Motor neuron (in vitro differentiated cells): ENCODE measurements at regions not wholly inside any gene's neighbourhood (a gene's known extent, or its start where the extent isn't known, plus 50 kb on each side); places are given as distances from the start of the nearest gene placed in this dataset.

Experiments used
- ATAC-seq, 8 experiments: fragments of 200-7000 bp; cut with Tn5 transposase; replicated peaks in 6 of 8; 2 replicates each; pipeline ENCODE4 v1.8.0; 2021; ENCODE audit warnings: mild to moderate bottlenecking in 8 of 8, moderate library complexity in 8 of 8
- H3K27ac ChIP-seq, 2 donors: fragments of 250-450 bp; sonication (Bioruptor Pico); 2 replicates each; pipeline ENCODE4 v1.9.0; 2021; ENCODE audit warnings: antibody characterized with exemption in 2 of 2, mild to moderate bottlenecking in 2 of 2, moderate library complexity in 1 of 2
- H3K4me1 ChIP-seq, 2 donors: fragments of 250-450 bp; sonication (Bioruptor Pico); replicated peaks in 1 of 2; 2 replicates each; pipeline ENCODE4 v1.6.1; 2021; ENCODE audit warnings: antibody characterized with exemption in 2 of 2, mild to moderate bottlenecking in 2 of 2, moderate library complexity in 1 of 2
- H3K4me3 ChIP-seq, 5 donors: fragments of 250-450 bp; sonication (Bioruptor Pico); 2 replicates each; pipeline ENCODE4 v1.9.0; 2021; ENCODE audit warnings: antibody characterized with exemption in 5 of 5, mild to moderate bottlenecking in 5 of 5, moderate library complexity in 4 of 5
- WGBS, 10 experiments: fragments of 450-650 bp; shearing (Covaris generic); methylation state at CpG; one replicate each; pipeline ENCODE4 v1.0.0; 2022; 5-methylcytosine and 5-hydroxymethylcytosine counted together
- in situ Hi-C, 9 experiments: fragments of 400-800 bp; cut with MboI; loops; one replicate each; pipeline ENCODE4 v1.15.0; 2021; ENCODE audit warnings: low sequenced_read_pairs in 9 of 9, low pct_unique_long_range_greater_than_20kb in 2 of 9; ENCODE audit not compliant: unreplicated experiment in 9 of 9

GRCh38 chr9:86893811-86894490 is 53.4 kb downstream of the GAS1 start:
- peak in 1 of 8 experiments; percentile 39 for ATAC-seq
- Histone ChIP-seq H3K4me3 (no peak overlapping the region), H3K4me1 (no peaks in the 10 kb centered on the region), H3K27ac (no peak overlapping the region)
- in situ Hi-C loops, result no loop called here
- 67 to 93% (median 80%) methylated on average over 1 to 6 of the region's 6 CpGs; no CpG with 5 or more reads in 1 of the 10 experiments for WGBS, 10 experiments

DNA sequence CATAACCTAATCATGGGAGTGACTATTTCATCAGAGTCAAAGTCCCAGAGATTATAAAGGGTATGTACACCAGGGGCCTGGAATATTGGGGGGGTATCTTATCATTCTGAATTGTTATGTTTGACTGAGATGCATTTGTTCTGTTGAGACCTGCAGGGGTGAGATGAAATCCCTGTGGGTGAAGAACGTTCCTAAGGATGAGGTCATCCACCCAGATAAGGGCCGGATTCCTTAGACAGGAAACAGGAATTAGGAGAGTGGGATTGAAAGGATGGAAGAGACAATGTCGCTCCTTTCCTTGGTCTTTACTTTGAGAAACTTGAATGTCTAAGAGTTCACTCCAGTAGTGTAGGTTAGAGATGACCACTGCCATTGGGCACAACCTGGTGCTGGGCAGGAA is 54.7 kb downstream of the GAS1 start:
- no peak for ATAC-seq
- in situ Hi-C loops, result no loop called here
- WGBS, 10 experiments, result 93 to 100% (median 100%) methylated on average over 1 to 3 of the region's 3 CpGs; no CpG with 5 or more reads in 6 of the 10 experiments
- H3K4me1 ChIP-seq, result no peaks in the 10 kb centered on the region
- no peak overlapping the region for H3K27ac ChIP-seq
- H3K4me3 ChIP-seq, result no peak overlapping the region

GRCh38 chr9:86891886-86892437 is 55.3 kb downstream of the GAS1 start:
- no peak overlapping the region for H3K27ac ChIP-seq
- H3K4me3 ChIP-seq, result no peak overlapping the region
- ATAC-seq, result no peak
- H3K4me1 ChIP-seq, result no peaks in the 10 kb centered on the region
- WGBS, 10 experiments, result 25 to 97% (median 85%) methylated on average over 1 to 3 of the region's 4 CpGs; no CpG with 5 or more reads in 4 of the 10 experiments
- in situ Hi-C loops, result no loop called here

DNA sequence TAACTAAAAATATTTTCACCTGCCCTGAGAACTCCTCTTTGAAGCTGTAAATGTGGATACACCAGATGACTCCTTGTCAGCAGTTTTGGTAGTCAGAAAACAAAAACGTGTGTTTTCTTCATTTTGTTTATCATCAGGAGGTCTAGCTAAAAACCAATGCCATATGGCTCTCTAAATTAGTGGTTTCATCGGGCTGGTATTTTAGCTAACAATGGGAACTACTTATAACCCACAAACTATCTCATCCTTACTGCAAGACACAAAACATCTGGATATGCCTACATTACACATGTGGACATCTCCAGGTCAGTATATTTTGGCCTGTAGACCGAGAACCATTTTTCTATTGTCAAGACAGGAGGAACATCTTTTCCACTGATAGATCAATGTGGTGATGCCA is 56.2 kb downstream of the GAS1 start:
- in situ Hi-C loops, result no loop called here
- no peak for ATAC-seq
- Histone ChIP-seq H3K4me1 (no peaks in the 10 kb centered on the region), H3K27ac (no peak overlapping the region), H3K4me3 (no peak overlapping the region)
- WGBS, 10 experiments, result 0 to 75% (median 46%) methylated on average over 1 to 3 of the region's 3 CpGs; no CpG with 5 or more reads in 1 of the 10 experiments

GRCh38 chr9:86885232-86885631 is 62.1 kb downstream of the GAS1 start:
- WGBS, 10 experiments, result 17 to 95% (median 59%) methylated on average over 1 to 5 of the region's 5 CpGs; no CpG with 5 or more reads in 1 of the 10 experiments
- no peaks in the 10 kb centered on the region for H3K4me1 ChIP-seq
- H3K27ac ChIP-seq, result no peak overlapping the region
- ATAC-seq, result no peak
- no peak overlapping the region for H3K4me3 ChIP-seq
- in situ Hi-C loops, result no loop called here

GRCh38 chr9:86876621-86877196 is 70.6 kb downstream of the GAS1 start:
- 18 to 93% (median 50%) methylated on average over 3 to 12 of the region's 13 CpGs for WGBS, 10 experiments
- ATAC-seq, result peak in 4 of 8 experiments; percentile 38 to 56 (median 44)
- in situ Hi-C loops, result no loop called here
- Histone ChIP-seq H3K4me1 (peaks cover 7% of the 10 kb centered on the region in 2 donors), H3K27ac (no peak overlapping the region), H3K4me3 (no peak overlapping the region)

DNA sequence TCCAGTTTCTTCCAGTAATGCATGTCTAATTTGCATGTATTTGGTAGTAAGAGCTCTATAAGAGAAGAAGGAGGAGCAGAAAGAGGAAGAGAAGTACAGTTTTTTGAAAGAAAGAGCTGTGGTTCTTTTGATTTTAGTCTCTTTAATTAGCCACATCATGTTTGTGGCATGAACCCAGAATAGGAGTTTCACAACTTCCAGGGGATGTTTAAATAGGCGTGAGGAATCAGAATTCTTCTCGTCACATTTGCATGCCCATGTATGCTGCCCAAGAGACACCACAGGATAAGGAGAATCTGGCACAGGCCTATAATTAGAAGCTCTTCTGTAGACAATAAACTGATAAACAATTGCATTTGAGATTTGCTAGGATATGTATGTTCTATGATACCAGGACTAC is 78.7 kb downstream of the GAS1 start:
- in situ Hi-C loops, result no loop called here
- WGBS, 10 experiments, result 20 to 92% (median 69%) methylated on average over 1 to 2 of the region's 2 CpGs; no CpG with 5 or more reads in 2 of the 10 experiments
- Histone ChIP-seq H3K4me3 (no peak overlapping the region), H3K4me1 (peaks cover 29 to 34% of the 10 kb centered on the region in 2 donors), H3K27ac (no peak overlapping the region)
- peak in 2 of 8 experiments; percentile 43 to 66 for ATAC-seq

- in situ Hi-C loops, result no loop called here
- 0 to 89% (median 22%) methylated on average over 1 to 5 of the region's 5 CpGs; no CpG with 5 or more reads in 1 of the 10 experiments for WGBS, 10 experiments
- H3K4me3 ChIP-seq, result no peak overlapping the region
- peak in 5 of 8 experiments; percentile 50 to 86 (median 61) for ATAC-seq
- peak overlapping the region in 1 of 2 donors; percentile 25 for H3K27ac ChIP-seq
- peaks cover 29 to 34% of the 10 kb centered on the region in 2 donors for H3K4me1 ChIP-seq
Observed at GRCh38 chr9:86867804-86868313, 79.4 kb downstream of the GAS1 start.

DNA sequence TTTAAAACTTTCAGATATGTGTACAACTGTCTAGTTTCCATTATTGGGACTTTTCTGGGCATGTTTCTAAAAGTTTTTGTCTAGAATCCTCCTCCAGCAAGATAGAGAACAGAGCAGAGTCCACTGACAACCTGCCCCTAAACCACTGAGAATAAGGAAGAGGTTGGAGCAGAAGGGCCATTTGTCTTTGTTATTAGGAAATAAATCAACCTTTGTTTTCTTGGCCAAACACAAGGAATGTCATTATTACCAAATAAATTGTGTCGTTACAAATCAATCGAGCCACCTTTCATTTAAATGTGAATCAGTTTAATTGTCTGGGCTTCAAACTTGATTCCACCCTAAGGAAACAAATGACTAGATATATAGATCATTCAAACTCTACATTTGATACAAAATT is 81.4 kb downstream of the GAS1 start:
- H3K4me3 ChIP-seq, result no peak overlapping the region
- peaks cover 29 to 34% of the 10 kb centered on the region in 2 donors for H3K4me1 ChIP-seq
- in situ Hi-C loops, result no loop called here
- WGBS, 10 experiments, result 0 to 100% (median 44%) methylated on average over 2 of the region's 2 CpGs; no CpG with 5 or more reads in 2 of the 10 experiments
- no peak for ATAC-seq
- H3K27ac ChIP-seq, result no peak overlapping the region

GRCh38 chr9:86860006-86860405 is 87.3 kb downstream of the GAS1 start:
- no peak for ATAC-seq

DNA sequence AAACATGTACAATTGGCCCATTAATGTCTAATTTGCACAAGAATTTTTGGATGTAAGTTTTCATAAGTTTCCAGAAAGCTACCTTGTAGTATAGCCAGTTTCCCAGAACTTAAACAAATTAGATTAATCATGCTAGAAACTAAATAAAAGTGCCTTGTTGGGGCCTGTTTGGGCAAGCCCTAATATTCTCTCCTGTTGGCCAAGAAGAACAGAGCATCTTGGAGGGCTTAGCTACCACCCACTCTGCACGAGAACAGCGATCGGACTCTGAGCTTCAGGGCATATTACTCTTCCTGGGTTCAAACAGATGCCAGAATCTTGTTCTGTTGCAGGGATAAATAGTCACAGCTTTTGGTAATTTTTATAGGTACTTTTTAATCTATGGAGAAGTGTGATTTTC is 88.2 kb downstream of the GAS1 start:
- in situ Hi-C loops, result no loop called here
- WGBS, 10 experiments, result 80 to 100% (median 97%) methylated on average over 1 to 3 of the region's 3 CpGs; no CpG with 5 or more reads in 5 of the 10 experiments

More at GRCh38 chr9:86860006-86860405, 87.3 kb downstream of the GAS1 start:
- Histone ChIP-seq H3K4me1 (peaks cover 10 to 14% of the 10 kb centered on the region in 2 donors), H3K27ac (no peak overlapping the region), H3K4me3 (no peak overlapping the region)
- in situ Hi-C loops, result no loop called here
- 73 to 100% (median 86%) methylated on average over 1 to 6 of the region's 6 CpGs for WGBS, 10 experiments

DNA sequence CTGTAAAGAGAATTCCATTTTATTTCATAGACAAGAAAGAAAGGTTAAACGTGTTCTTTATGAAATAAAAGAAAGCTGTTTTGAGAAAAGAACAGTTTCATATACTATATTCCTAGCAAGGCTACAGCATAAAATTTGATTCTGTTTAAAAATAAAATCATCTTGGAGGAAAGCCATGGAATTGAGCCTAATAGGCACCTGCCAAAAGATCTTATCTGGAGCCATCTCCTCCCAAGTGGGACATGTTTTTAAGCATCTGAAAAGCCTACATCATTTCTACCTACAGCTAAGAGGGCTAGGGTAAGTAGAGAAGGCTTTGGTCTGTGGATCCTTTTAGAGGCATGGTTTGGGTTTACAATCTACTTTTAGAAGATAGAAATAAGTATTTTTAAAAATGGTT is 89.3 kb downstream of the GAS1 start:
- no peak for ATAC-seq
- H3K4me1 ChIP-seq, result peaks cover 13 to 18% of the 10 kb centered on the region in 2 donors
- in situ Hi-C loops, result no loop called here
- WGBS, 10 experiments, result 0 to 100% (median 82%) methylated on average over 1 of the region's 1 CpG; no CpG with 5 or more reads in 3 of the 10 experiments
- H3K4me3 ChIP-seq, result no peak overlapping the region
- no peak overlapping the region for H3K27ac ChIP-seq

More for the DNA sequence above, 88.2 kb downstream of the GAS1 start:
- peaks cover 13 to 18% of the 10 kb centered on the region in 2 donors for H3K4me1 ChIP-seq
- H3K27ac ChIP-seq, result no peak overlapping the region
- H3K4me3 ChIP-seq, result no peak overlapping the region
- ATAC-seq, result no peak

DNA sequence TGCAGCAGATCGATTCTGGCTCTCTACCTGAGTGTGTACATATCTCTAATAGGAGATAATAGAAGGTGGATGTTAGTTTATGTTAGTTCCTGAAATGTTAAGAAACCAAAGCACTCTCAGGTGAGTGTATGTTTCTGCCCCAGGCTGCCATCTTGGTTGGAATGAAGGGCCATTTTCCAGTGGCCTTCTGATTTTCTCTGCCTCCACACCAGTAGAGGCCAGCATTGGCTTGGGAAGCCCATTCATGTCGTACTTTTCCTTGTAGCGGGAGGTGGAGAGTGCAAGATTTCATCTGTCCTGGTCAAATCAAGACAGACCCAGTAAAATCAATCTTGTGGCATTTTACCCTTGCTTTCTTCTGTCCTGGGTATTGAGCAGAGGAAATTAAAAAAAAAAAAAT is 91.0 kb downstream of the GAS1 start:
- no peak overlapping the region for H3K27ac ChIP-seq
- in situ Hi-C loops, result no loop called here
- H3K4me3 ChIP-seq, result no peak overlapping the region
- no peak for ATAC-seq
- H3K4me1 ChIP-seq, result peaks cover 13 to 18% of the 10 kb centered on the region in 2 donors
- 50 to 100% (median 94%) methylated on average over 1 to 2 of the region's 3 CpGs; no CpG with 5 or more reads in 3 of the 10 experiments for WGBS, 10 experiments
